Naive B cell (primary cell): ENCODE measurements at regions not wholly inside any gene's neighbourhood (a gene's known extent, or its start where the extent isn't known, plus 50 kb on each side); places are given as distances from the start of the nearest gene placed in this dataset.
"Not testable (repeated sequence)": the region's sequence is repeated elsewhere in the genome, so short reads cannot be mapped to it uniquely, and the experiment has no call there.

Source experiments
- ATAC-seq, 2 donors: fragments of 150-1000 bp; cut with Tn5 transposase; 2 replicates each; pipeline ENCODE4 v1.10.0; 2021; ENCODE audit warnings: low read depth in 2 of 2, mild to moderate bottlenecking in 2 of 2, moderate library complexity in 2 of 2
- DNase-seq: peaks from one replicate; pipeline ENCODE4 v3.0.0; 2022
- H3K27ac Mint-ChIP-seq, 6 donors: one replicate each; pipeline ENCODE4 v1.8.0; 2020 to 2022; ENCODE audit warnings: mild to moderate bottlenecking in 6 of 6, mixed read lengths in 6 of 6, moderate library complexity in 5 of 6, inconsistent platforms in 2 of 6
- H3K27me3 Mint-ChIP-seq, 3 donors: one replicate each; pipeline ENCODE4 v1.8.0; 2021 to 2022; ENCODE audit warnings: mixed read lengths in 3 of 3, mild to moderate bottlenecking in 1 of 3
- H3K36me3 Mint-ChIP-seq, 2 donors: one replicate each; pipeline ENCODE4 v1.8.0; 2020 to 2022; ENCODE audit warnings: mixed read lengths in 2 of 2, inconsistent platforms in 1 of 2, mild to moderate bottlenecking in 1 of 2
- H3K4me1 Mint-ChIP-seq, 3 donors: one replicate each; pipeline ENCODE4 v1.8.0; 2020 to 2022; ENCODE audit warnings: mixed read lengths in 3 of 3, inconsistent platforms in 1 of 3, mild to moderate bottlenecking in 1 of 3, moderate library complexity in 1 of 3
- H3K4me3 Mint-ChIP-seq, 8 donors: one replicate each; pipeline ENCODE4 v1.8.0; 2020 to 2022; ENCODE audit warnings: mild to moderate bottlenecking in 8 of 8, mixed read lengths in 8 of 8, moderate library complexity in 8 of 8, inconsistent platforms in 2 of 8
- H3K9me3 Mint-ChIP-seq, 7 donors: one replicate each; pipeline ENCODE4 v1.8.0; 2020 to 2022; ENCODE audit warnings: mixed read lengths in 7 of 7, mild to moderate bottlenecking in 5 of 7, inconsistent platforms in 2 of 7, moderate library complexity in 1 of 7

DNA sequence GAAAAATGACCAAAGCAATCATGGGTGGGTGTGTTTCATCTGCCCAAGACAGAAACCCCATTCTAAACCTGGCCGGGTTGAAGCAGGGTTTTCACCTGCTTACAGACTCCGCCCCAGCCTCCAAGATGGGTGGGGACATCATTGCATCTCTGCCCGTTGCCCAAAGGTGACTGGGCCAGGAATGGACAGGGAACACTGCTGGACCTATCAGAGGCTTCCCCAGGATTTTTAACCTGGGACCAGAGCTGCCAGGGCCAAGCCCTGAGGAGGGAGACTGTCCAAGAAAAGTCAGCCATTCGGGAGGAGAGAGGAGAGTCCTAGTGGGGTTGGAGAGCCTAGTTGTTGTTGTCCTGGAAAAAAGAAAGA lies 109.7 kb upstream of the ALDH1A3 start:
- Mint-ChIP-seq H3K4me1 (peaks cover 0 to 5% (median 0%) of the 10 kb centered on the region in 3 donors), H3K36me3 (no peaks in the 10 kb centered on the region), H3K9me3 (peaks cover 0 to 4% (median 0%) of the 10 kb centered on the region in 7 donors), H3K27ac (no peak overlapping the region), H3K27me3 (peaks cover 5 to 31% (median 15%) of the 10 kb centered on the region in 3 donors), H3K4me3 (no peak overlapping the region)
- DNase-seq (no peak), ATAC-seq (no peak)

DNA sequence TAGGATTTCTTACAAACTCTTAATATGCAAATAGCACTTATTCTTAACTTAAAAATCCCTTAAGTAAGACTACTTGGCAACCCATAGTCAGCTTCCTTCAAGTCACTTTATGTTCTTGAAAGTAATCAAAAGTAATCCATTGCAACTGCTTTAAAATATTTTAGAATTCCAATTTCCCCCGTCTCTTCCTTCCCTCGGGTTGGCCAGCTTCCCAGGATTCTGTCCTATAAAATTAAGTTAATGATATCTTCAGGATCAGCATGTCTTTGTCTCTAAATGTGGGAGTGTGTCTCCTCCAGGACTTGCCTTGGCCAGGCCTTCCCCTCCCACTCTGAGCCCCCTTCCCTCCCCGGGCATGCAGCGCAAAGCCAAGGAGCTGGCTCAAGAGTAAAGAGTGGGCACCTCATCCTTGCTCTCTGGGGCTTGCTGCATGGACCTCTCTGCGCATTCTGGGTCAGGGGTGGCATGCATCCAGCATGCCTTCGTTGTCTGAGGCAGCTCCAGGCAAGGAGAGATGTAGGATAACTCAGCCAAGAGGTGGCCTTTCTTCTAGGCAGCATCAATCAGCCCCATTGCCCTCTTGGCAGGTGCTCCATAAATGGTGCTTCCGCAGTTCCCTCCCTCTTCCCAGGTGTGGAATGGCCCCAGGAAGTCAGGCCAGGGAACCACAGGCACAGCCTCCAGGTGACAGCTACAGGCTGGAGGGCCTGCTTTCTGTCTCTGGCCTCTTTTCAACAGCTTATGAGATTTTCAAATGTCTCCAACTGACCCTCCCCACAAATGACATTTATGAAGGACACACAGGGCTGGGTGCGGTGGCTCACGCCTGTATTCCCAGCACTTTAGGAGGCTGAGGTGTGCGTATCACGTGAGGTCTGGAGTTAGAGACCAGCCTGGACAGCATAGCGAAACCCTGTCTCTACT lies 108.7 kb upstream of the ALDH1A3 start:
- Mint-ChIP-seq H3K36me3 (no peaks in the 10 kb centered on the region), H3K9me3 (peaks cover 0 to 4% (median 0%) of the 10 kb centered on the region in 7 donors), H3K27ac (no peak overlapping the region), H3K27me3 (peaks cover 5 to 21% (median 14%) of the 10 kb centered on the region in 3 donors), H3K4me1 (peaks cover 0 to 5% (median 0%) of the 10 kb centered on the region in 3 donors), H3K4me3 (no peak overlapping the region)
- no peak for ATAC-seq
- DNase-seq = no peak

DNA sequence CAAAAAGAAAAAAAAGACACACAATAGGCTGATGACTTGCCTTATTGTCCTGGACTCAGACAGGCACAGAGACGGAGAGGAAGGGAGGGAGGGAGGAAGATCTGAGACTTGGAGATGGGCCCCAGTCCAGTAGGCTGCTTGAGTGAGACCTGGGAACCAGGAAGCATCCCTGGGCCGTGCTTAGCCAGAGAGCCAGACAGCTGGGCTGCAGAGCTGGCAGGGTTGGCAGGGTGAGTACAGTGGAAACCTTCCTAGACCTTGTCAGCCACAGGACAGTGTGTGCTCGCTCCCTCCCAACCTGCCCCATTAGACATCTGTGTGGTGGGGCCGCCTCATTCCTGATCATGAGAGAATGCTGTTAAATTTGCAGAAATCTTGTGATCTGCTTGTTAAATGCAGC lies 107.9 kb upstream of the ALDH1A3 start:
- Mint-ChIP-seq H3K4me1 (no peaks in the 10 kb centered on the region), H3K27me3 (peaks cover 5 to 14% (median 7%) of the 10 kb centered on the region in 3 donors), H3K27ac (peak overlapping the region in 1 of 6 donors; percentile 78), H3K4me3 (no peak overlapping the region), H3K36me3 (no peaks in the 10 kb centered on the region), H3K9me3 (peaks cover 0 to 4% (median 0%) of the 10 kb centered on the region in 7 donors)
- ATAC-seq (no peak), DNase-seq (no peak)

DNA sequence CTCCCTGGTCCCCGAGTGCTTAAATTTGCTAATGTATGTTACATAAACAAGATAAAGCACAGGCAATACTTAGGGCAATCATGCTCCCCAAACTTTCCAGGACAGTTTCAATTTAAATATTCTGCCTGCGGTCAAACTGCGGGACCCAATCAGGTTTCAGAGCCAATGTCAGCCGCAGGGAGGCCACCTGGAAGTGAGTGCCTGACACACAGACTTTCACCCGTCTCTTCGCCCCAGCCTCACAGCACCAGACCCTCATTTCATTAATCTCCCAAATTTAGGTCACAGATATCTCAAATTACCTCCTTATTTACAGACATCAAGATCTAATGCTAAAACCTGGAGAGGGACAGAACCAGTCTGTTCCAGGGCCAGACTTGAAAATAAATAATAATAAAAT lies 107.2 kb upstream of the ALDH1A3 start:
- H3K36me3 Mint-ChIP-seq = no peaks in the 10 kb centered on the region
- no peak for DNase-seq
- H3K4me3 Mint-ChIP-seq = no peak overlapping the region
- peaks cover 0 to 4% (median 0%) of the 10 kb centered on the region in 7 donors for H3K9me3 Mint-ChIP-seq
- ATAC-seq = no peak
- no peaks in the 10 kb centered on the region for H3K4me1 Mint-ChIP-seq
- peaks cover 5 to 14% (median 7%) of the 10 kb centered on the region in 3 donors for H3K27me3 Mint-ChIP-seq
- no peak overlapping the region for H3K27ac Mint-ChIP-seq

DNA sequence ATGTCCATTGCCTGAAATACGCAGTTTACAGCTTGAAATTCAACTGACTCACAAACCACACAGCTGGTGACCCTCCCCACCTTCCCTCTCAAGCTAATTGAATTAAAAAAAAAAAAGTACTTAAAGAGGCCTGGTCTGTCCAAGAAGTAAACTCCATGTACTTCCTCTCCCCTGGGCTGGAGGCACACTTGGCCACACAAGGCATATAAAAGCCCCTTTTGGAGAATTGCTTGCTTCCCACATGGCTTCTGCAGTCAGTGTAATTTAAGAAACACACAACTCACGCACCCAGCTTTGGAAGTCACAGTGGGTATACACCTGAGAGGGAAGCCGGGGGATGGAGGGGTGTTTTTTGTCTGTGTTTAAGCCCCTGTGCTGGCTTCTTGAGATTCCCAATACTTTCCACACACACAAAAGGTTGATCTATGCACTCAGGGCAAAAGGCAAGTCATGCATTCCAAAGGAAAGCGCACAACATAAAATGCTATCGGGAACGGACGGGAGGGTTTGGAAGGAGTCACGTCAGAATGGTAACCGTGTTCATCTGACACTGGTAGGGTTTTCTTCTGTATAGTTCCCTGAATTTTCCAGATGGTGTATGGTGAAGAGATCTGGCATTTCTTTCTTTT lies 106.6 kb upstream of the ALDH1A3 start:
- Mint-ChIP-seq H3K4me3 (no peak overlapping the region), H3K27me3 (peaks cover 5 to 14% (median 7%) of the 10 kb centered on the region in 3 donors), H3K27ac (peak overlapping the region in 1 of 6 donors; percentile 62), H3K4me1 (no peaks in the 10 kb centered on the region), H3K36me3 (no peaks in the 10 kb centered on the region), H3K9me3 (peaks cover 0 to 4% (median 0%) of the 10 kb centered on the region in 7 donors)
- DNase-seq = no peak
- ATAC-seq = no peak

DNA sequence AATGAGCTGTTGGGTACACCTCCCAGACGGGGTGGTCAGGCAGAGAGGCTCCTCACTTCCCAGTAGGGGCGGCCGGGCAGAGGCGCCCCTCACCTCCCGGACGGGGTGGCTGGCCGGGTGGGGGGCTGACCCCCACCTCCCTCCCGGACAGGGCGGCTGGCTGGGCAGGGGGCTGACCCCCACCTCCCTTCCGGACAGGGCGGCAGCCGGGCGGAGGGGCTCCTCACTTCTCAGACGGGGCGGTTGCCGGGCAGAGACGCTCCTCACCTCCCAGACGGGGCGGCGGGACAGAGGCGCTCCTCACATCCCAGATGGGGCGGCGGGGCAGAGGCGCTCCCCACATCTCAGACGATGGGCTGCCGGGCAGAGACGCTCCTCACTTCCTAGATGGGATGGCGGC lies 105.6 kb upstream of the ALDH1A3 start:
- peaks cover 5 to 14% (median 7%) of the 10 kb centered on the region in 3 donors for H3K27me3 Mint-ChIP-seq
- ATAC-seq, H3K4me1 Mint-ChIP-seq: not testable (repeated sequence)

DNA sequence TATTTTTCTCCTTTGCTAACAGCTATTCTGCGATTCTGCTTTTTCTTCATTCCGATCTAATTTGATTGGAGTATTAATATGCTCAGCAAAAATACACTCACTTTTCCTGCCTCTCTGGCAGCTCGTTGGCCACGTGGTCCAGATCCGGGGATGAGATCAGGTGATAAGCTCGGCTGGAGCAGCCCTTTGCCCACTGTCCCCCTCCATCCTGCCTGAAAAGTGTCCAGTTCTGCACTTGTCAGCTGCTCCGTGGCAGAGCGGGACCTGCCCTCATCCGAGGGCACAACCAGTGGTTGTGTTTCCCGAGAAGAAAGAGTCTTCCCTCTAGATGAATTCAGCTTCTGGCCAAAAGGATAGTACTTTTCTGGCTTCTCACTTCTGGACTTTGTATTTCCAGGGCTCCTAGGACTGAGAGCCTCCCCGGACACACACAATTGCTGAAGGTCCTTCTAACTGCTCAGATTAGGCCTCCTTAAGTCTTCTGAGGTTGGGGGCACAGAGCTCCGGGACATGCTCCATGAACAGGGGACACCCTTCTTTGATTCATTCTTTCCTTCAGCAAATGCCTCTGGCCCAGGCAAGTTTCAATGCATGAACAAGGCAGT lies 103.9 kb upstream of the ALDH1A3 start:
- Mint-ChIP-seq H3K4me1 (no peaks in the 10 kb centered on the region), H3K9me3 (peaks cover 0 to 4% (median 0%) of the 10 kb centered on the region in 7 donors), H3K27ac (no peak overlapping the region), H3K4me3 (no peak overlapping the region), H3K27me3 (peaks cover under 1 to 22% (median 16%) of the 10 kb centered on the region in 3 donors), H3K36me3 (no peaks in the 10 kb centered on the region)
- no peak for DNase-seq
- no peak for ATAC-seq

More for the DNA sequence above, 105.6 kb upstream of the ALDH1A3 start:
- H3K27ac Mint-ChIP-seq, DNase-seq, H3K4me3 Mint-ChIP-seq, H3K9me3 Mint-ChIP-seq, H3K36me3 Mint-ChIP-seq: not testable (repeated sequence)

DNA sequence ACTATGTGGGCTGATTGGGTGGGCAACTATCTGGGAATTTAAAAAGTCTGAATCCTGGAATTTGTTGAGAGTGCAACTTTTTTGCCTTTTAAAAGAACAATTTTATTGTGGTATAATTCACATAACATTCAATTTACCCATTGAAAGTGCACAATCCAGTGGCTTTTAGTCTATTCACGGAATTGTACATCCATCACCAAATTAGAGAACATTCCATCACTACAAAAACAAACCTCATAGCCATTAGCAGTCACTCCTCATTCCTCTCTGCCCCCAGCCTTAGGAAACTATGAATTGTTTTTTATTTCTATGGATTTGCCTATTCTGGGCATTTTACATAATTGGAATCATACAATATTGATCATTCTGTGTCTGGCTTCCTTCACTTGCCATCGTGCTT lies 101.8 kb upstream of the ALDH1A3 start:
- H3K36me3 Mint-ChIP-seq = no peaks in the 10 kb centered on the region
- H3K4me1 Mint-ChIP-seq = no peaks in the 10 kb centered on the region
- DNase-seq (no peak), ATAC-seq (no peak)
- H3K27ac Mint-ChIP-seq = no peak overlapping the region
- peaks cover 9 to 18% (median 12%) of the 10 kb centered on the region in 3 donors for H3K27me3 Mint-ChIP-seq
- no peak overlapping the region for H3K4me3 Mint-ChIP-seq
- peaks cover 0 to 4% (median 0%) of the 10 kb centered on the region in 7 donors for H3K9me3 Mint-ChIP-seq

DNA sequence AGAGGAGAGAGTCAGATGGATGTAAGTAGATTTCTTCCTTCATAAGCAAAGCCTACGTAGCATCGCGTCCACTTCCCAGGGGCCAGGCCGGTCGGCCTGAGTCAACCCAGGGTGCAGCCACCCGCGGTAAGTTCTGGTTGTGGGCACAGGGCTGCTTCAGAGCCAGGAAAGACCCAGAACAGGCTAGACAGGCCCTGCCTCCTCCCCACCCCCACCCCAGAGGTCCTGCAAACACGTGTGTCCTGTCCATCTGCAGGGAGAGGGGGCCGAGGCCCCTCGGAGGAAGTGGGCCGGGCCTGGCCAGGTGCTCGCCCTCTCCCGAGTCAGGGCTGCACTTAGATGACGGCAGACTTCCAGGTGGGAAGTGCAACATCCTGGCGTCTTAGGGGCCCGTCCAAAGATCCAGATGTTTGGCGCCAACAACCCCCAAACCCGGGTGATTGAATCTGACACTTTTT lies 100.8 kb upstream of the ALDH1A3 start:
- no peak for ATAC-seq

DNA sequence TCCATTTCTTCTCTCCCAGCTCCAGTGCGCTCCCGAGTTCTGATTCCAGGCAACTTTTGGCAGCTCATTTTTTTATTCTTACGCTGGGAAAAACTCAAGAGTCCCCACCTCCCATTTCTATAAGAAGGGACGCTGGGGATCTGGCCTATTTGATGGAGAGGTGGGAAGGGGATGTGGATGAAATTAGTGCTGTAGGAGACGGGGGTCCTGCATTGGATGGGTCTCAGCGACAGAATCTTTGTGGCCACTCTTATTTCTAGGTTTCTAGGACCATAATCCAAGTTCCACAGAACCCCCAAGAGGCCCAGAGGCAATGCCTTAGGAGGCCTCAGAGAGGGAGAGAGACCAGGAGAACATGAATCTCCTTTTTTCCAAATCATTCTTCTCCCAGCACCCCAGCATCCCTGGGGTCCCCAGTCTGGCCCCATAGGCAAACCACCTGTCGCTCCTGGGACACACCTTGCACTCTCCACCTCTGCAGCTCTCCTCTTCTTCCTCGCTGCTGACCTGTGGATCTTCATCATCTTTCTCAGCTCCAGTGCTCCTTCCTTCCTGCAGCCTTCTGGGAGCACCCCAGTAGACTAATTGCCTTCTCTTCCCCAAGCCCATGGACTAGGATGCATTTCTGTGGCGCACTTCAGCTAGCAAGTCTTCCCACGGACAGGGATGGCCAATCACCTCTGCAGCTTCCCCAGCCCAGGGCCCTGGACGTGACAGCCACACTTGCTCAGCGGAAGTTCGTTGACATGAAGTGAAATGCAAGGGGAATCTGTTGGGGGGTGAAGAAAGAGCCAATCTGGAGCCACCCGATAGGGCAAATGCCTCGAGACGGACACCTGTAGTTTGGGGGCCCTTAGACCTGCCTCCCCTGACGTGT lies 100.1 kb upstream of the ALDH1A3 start:
- Mint-ChIP-seq H3K36me3 (no peaks in the 10 kb centered on the region), H3K27me3 (peaks cover 13 to 21% (median 19%) of the 10 kb centered on the region in 3 donors), H3K4me1 (no peaks in the 10 kb centered on the region), H3K9me3 (peaks cover 0 to 4% (median 0%) of the 10 kb centered on the region in 7 donors), H3K4me3 (no peak overlapping the region), H3K27ac (peak overlapping the region in 2 of 6 donors; percentile 21 to 50)
- ATAC-seq (no peak), DNase-seq (no peak)

More for the DNA sequence above, 100.8 kb upstream of the ALDH1A3 start:
- Mint-ChIP-seq H3K9me3 (peaks cover 0 to 4% (median 0%) of the 10 kb centered on the region in 7 donors), H3K36me3 (no peaks in the 10 kb centered on the region), H3K27ac (no peak overlapping the region), H3K4me1 (no peaks in the 10 kb centered on the region), H3K4me3 (no peak overlapping the region), H3K27me3 (peaks cover 13 to 18% (median 13%) of the 10 kb centered on the region in 3 donors)
- DNase-seq = no peak

DNA sequence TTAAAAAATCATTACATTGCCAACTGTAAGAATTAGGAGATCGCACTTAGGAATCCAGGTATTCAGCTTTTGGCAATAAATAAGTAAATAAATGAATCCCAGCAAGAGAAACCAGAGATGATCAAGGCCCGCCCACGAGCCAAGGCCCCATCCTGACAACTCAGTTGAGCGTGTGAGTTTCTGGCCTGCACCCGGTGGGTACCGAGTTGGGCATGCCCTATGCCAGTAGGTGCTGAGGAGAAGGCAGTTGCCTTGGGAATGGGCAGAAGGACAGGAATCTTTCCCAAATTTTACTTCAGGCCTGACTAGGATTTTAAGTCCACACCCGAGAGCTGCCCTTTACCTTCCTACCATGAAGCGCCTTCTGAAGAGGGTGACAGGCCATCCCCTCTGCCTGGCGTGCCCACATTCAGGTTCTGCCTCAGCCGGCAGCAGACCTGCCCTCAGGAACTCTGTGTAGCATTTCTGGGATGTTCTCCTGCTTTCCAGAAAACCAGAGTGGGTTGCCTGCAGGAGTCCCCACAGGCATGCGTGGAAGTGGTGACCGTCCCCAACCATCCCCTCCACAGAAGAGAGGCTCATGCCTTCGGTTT lies 99.3 kb upstream of the ALDH1A3 start:
- Mint-ChIP-seq H3K27ac (peak overlapping the region in 1 of 6 donors; percentile 21), H3K4me1 (no peaks in the 10 kb centered on the region), H3K27me3 (peaks cover 13 to 21% (median 19%) of the 10 kb centered on the region in 3 donors), H3K9me3 (peaks cover 0 to 4% (median 0%) of the 10 kb centered on the region in 7 donors), H3K4me3 (no peak overlapping the region), H3K36me3 (no peaks in the 10 kb centered on the region)
- DNase-seq = no peak
- ATAC-seq = no peak
